Right lobe of liver (tissue), 4 donors: ENCODE measurements at regions not wholly inside any gene's neighbourhood (a gene's known extent, or its start where the extent isn't known, plus 50 kb on each side); places are given as distances from the start of the nearest gene placed in this dataset.

Source experiments
- CTCF ChIP-seq, 4 donors: fragments of 200-600 bp in 3 of 4; fragments of 450-650 bp in 1 of 4; IDR thresholded peaks; one replicate each; pipeline versions ENCODE4 v1.5.1 to v1.8.0; 2016 to 2022; ENCODE audit warnings: antibody characterized with exemption in 4 of 4, mild to moderate bottlenecking in 2 of 4
- POLR2A ChIP-seq: fragments of 450-650 bp; IDR thresholded peaks from one replicate; pipeline ENCODE4 v1.6.1; 2017; ENCODE audit warnings: antibody characterized with exemption, mild to moderate bottlenecking
- donor health status: DM: no; HTN: no; CAD: no.
- donor health status: DM: no; HTN: no; CAD: no.
- donor health status: DM: no; HTN: yes; CAD: no.

- TF ChIP-seq CTCF (IDR thresholded peaks at IDR 0.05), result no peak
- no peak for TF ChIP-seq POLR2A
These were observed 356.1 kb upstream of the DMAC1 start for GRCh38 chr9:8155706-8156105.
